ENCODE measurements at regions not wholly inside any gene's neighbourhood (a gene's known extent, or its start where the extent isn't known, plus 50 kb on each side); places are given as distances from the start of the nearest gene placed in this dataset.

DNA sequence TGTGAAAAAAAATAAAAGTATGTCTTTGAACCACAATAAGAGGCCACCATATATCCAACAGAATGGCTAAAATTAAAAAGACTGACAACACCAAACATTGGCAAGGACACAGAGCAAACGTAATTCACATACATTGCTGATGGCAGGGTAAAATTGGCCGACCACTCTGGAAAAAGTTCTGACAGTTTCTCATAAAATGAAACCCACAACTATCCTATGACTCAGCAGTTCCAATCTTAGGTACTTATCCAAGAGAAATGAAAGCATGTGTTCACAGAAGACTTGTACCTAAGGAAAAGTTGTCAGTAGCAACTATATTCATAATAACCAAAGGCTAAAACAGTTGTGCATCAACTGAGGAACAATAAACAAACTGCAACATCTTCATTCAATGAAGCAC is 357.3 kb upstream of the XYLT1 start:
- POLR2A ChIA-PET: no interaction called here

More for the DNA sequence above, 357.3 kb upstream of the XYLT1 start:
- ATAC-seq (no peak), FAIRE-seq (no peak), DNase-seq (ENCODE audit: low spot score) (no peak)
- Histone ChIP-seq H3K27ac (ENCODE audit: extremely low read length, insufficient read depth, low read length) (no peak overlapping the region), H3K36me3 (replicated peaks in 1 of 2; ENCODE audit: control insufficient read depth in 1 of 2, insufficient read depth in 2 of 2, low read length in 2 of 2) (no peaks in the 10 kb centered on the region), H3K4me1 (ENCODE audit: insufficient read depth, low read length) (no peaks in the 10 kb centered on the region), H3K4me3 (replicated peaks in 1 of 3; ENCODE audit: insufficient read depth in 1 of 3, low read depth in 2 of 3, low read length in 3 of 3) (no peak overlapping the region), H3K79me2 (ENCODE audit: insufficient read depth, low read length) (no peaks in the 10 kb centered on the region), H3K4me2 (ENCODE audit: low read depth, low read length) (no peak overlapping the region), H3K9ac (ENCODE audit: insufficient read depth, low read depth, low read length) (no peak overlapping the region), H3K27me3 (ENCODE audit: control insufficient read depth in 1 of 2, insufficient read depth in 2 of 2, low read length in 2 of 2) (peaks cover 0 to 3% of the 10 kb centered on the region in 2 experiments; a peak in 1 of 5 replicates), H4K20me1 (ENCODE audit: insufficient read depth, low read length) (no peaks in the 10 kb centered on the region), H3K9me3 (ENCODE audit: low read length) (no peaks in the 10 kb centered on the region), H2AFZ (ENCODE audit: low read length) (no peak overlapping the region)
- TF ChIP-seq ATF7-NPFF (CRISPR knock-in tag; IDR thresholded peaks at IDR 0.05; ENCODE audit: low read depth) (no peak), ZNF550 (CRISPR knock-in tag; IDR thresholded peaks at IDR 0.05; ENCODE audit: borderline replicate concordance) (no peak), ZNF7 (CRISPR knock-in tag; IDR thresholded peaks at IDR 0.05) (no peak), NFE2L2 (IDR thresholded peaks at IDR 0.05; ENCODE audit: low read length) (peak; percentile 83), ZNF703 (CRISPR knock-in tag; IDR thresholded peaks at IDR 0.05; ENCODE audit: borderline replicate concordance) (no peak), ZBTB49 (CRISPR knock-in tag; IDR thresholded peaks at IDR 0.05; ENCODE audit: borderline replicate concordance) (no peak), ZMAT3 (CRISPR knock-in tag; conservative IDR thresholded peaks at IDR 0.05) (no peak), MAFK (conservative IDR thresholded peaks at IDR 0.05 in 1 of 2, IDR thresholded peaks at IDR 0.05 in 1 of 2; ENCODE audit: low read length in 2 of 2) (peak; percentile 65 to 66; a peak in 3 of 4 replicates), MAFF (IDR thresholded peaks at IDR 0.05; ENCODE audit: low read depth, low read length) (0 out of 2 replicates have a peak, but pooled peaks have one; percentile 21)
- CTCF ChIA-PET (ENCODE audit: low intra/inter-chr PET ratio, low total read pairs): no interaction called here
- intact Hi-C loops (cut with micrococcal nuclease; ENCODE audit: unreplicated experiment): no loop called here
- BruUV-seq (replicated peaks): no TSS peak
- in situ Hi-C loops (cut with HindIII; ENCODE audit: extremely low pct_ligation_motif_present, low pct_unique_long_range_greater_than_20kb): no loop called here
- WGBS (ENCODE audit: low lambda C conversion rate): 0% methylated on average over 2 of the region's 2 CpGs

All from HepG2 (cell line).